ENCODE measurements at regions not wholly inside any gene's neighbourhood (a gene's known extent, or its start where the extent isn't known, plus 50 kb on each side); places are given as distances from the start of the nearest gene placed in this dataset.

- no peak overlapping the region for H3K4me3 Mint-ChIP-seq (ENCODE audit: low read depth)
- TF ChIP-seq CTCF (IDR thresholded peaks at IDR 0.05; ENCODE audit: unreplicated experiment) = no peak
- peaks cover 3% of the 10 kb centered on the region for H3K27me3 Mint-ChIP-seq
- no peak overlapping the region for H3K27ac Mint-ChIP-seq
- DNase-seq (ENCODE audit: low spot score, unreplicated experiment) = no peak
- H3K9me3 Mint-ChIP-seq (ENCODE audit: low read depth) = no peaks in the 10 kb centered on the region
- no peaks in the 10 kb centered on the region for H3K36me3 Mint-ChIP-seq (ENCODE audit: insufficient read depth)
- peaks cover 8% of the 10 kb centered on the region for H3K4me1 Mint-ChIP-seq (ENCODE audit: low read depth)
Measured at GRCh38 chr6:84346372-84346771, 118.9 kb upstream of the CEP162 start.

DNA sequence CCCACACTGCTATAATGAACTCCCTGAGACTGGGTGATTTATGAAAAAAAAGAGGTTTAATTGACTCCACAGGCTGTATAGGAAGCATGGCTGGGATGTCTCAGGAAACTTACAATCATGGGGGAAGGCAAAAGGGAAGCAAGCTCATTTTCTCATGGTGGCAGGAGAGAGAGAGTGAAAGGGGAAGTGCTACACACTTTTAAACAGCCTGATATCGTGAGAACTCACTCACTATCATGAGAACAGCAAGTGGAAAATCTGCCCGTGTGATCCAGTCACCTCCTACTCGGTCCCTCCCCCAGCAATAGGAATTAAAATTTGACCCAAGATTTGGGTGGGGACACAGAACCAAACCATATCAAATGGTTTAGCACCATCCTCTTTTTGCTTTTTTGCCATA lies 116.6 kb upstream of the CEP162 start:
- Mint-ChIP-seq H3K4me1 (ENCODE audit: low read depth) (no peaks in the 10 kb centered on the region), H3K4me3 (ENCODE audit: low read depth) (no peak overlapping the region), H3K27ac (no peak overlapping the region), H3K36me3 (ENCODE audit: insufficient read depth) (no peaks in the 10 kb centered on the region), H3K27me3 (peaks cover 3% of the 10 kb centered on the region), H3K9me3 (ENCODE audit: low read depth) (no peaks in the 10 kb centered on the region)
- DNase-seq (ENCODE audit: low spot score, unreplicated experiment) = no peak
- TF ChIP-seq CTCF (IDR thresholded peaks at IDR 0.05; ENCODE audit: unreplicated experiment) = no peak

DNA sequence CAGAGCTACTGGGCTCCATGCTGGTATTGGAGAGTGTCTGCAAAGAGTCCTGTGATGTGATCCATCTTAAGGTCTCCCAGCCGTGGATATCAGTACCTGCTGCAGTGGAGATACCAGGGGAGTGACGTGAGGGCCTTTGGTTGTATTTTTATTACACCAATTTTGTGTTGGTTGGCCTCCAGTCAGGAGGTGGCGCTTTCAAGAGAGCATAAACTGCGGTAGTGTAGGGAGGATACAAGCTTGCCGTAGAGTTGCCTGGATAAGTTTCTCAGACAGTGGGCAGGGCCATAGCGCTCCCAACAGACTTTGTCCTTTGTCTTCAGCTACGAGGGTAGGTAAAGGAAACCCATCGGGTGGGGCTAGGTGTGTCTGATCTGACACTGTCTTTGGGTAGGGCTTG lies 113.0 kb upstream of the CEP162 start:
- Mint-ChIP-seq H3K9me3 (ENCODE audit: low read depth) (peaks cover 17% of the 10 kb centered on the region), H3K36me3 (ENCODE audit: insufficient read depth) (peaks cover 1% of the 10 kb centered on the region), H3K27me3 (no peaks in the 10 kb centered on the region), H3K4me1 (ENCODE audit: low read depth) (no peaks in the 10 kb centered on the region), H3K4me3 (ENCODE audit: low read depth) (no peak overlapping the region), H3K27ac (no peak overlapping the region)
- TF ChIP-seq CTCF (IDR thresholded peaks at IDR 0.05; ENCODE audit: unreplicated experiment) = no peak
- no peak for DNase-seq (ENCODE audit: low spot score, unreplicated experiment)

- H3K4me3 Mint-ChIP-seq (ENCODE audit: low read depth) = no peak overlapping the region
- no peak for TF ChIP-seq CTCF (IDR thresholded peaks at IDR 0.05; ENCODE audit: unreplicated experiment)
- peaks cover 6% of the 10 kb centered on the region for H3K4me1 Mint-ChIP-seq (ENCODE audit: low read depth)
- no peak for DNase-seq (ENCODE audit: low spot score, unreplicated experiment)
- H3K27me3 Mint-ChIP-seq = no peaks in the 10 kb centered on the region
- no peak overlapping the region for H3K27ac Mint-ChIP-seq
- H3K9me3 Mint-ChIP-seq (ENCODE audit: low read depth) = peaks cover 18% of the 10 kb centered on the region
- peaks cover 1% of the 10 kb centered on the region for H3K36me3 Mint-ChIP-seq (ENCODE audit: insufficient read depth)
Measured at GRCh38 chr6:84333842-84334241, 106.4 kb upstream of the CEP162 start.

DNA sequence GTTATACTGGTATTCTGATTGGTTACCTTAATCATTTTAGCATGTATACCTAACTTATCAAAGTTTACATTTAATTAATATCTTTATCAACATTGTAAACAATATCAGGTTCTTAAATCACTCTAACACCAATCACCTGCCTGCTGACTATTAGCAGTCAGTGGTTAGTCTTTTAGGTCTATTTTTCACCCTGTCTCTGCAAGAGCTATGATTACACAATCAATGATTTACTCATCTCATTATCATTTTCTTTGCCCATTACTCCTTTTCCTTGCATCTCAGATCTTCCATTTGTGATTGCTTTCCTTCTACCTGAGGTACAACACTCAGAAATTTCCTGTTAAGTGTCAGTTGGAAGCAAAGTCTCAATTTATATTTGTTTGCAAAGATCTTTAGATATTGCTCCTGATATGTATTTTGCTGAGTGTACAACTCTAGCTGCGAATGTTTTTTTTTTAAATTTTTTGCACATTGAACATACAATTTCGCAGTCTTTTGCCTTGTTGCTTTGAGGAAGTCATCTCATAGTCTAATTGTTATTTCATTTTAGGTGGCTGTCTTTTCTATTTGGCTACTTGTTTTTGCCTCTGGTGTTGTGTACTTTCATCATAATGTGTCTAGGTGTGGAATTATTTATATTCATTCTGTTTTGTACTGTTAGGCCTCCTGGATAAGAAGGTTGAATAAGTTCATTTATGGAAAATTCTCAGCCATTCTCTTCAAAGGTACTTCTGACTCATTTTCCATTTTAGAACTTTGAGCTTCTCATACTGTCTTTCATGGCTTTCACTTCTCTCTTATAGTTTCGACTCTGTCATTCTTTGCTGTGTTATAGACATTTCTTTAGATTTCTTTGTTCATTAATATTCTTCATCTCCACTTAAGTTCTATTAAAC lies 104.9 kb upstream of the CEP162 start:
- Mint-ChIP-seq H3K9me3 (ENCODE audit: low read depth) (peaks cover 11% of the 10 kb centered on the region), H3K4me1 (ENCODE audit: low read depth) (peaks cover 6% of the 10 kb centered on the region), H3K27ac (no peak overlapping the region), H3K4me3 (ENCODE audit: low read depth) (no peak overlapping the region), H3K27me3 (no peaks in the 10 kb centered on the region), H3K36me3 (ENCODE audit: insufficient read depth) (peaks cover 1% of the 10 kb centered on the region)
- TF ChIP-seq CTCF (IDR thresholded peaks at IDR 0.05; ENCODE audit: unreplicated experiment) = no peak
- DNase-seq (ENCODE audit: low spot score, unreplicated experiment) = no peak
